ENCODE measurements at regions not wholly inside any gene's neighbourhood (a gene's known extent, or its start where the extent isn't known, plus 50 kb on each side); places are given as distances from the start of the nearest gene placed in this dataset.

DNA sequence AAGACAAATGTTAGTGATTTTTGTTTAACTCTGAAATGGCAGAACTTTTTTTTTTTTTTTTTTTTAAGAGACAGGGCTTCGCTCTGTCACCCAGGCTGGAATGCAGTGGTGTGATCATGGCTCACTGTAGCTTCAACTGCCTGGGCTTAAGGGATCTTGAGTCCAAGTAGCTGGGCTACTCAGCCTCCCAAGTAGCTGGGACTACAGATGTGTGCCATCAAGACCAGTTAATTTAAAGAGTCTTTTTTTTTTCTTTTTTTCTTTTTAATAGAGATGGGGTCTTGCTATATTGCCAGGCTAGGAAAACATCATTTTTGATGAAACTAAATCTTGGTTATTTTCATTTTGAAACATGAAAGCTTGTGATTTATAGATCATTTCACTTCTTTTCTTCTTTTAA lies 91.6 kb upstream of the PTCH1 start:
- no peaks in the 10 kb centered on the region for H3K36me3 ChIP-seq (ENCODE audit: control insufficient read depth, insufficient read depth, low read length)
- no peak for DNase-seq (ENCODE audit: low read depth)
- H3K27me3 ChIP-seq (ENCODE audit: control insufficient read depth, insufficient read depth, low read length): no peaks in the 10 kb centered on the region
- TF ChIP-seq, protein P1, sequence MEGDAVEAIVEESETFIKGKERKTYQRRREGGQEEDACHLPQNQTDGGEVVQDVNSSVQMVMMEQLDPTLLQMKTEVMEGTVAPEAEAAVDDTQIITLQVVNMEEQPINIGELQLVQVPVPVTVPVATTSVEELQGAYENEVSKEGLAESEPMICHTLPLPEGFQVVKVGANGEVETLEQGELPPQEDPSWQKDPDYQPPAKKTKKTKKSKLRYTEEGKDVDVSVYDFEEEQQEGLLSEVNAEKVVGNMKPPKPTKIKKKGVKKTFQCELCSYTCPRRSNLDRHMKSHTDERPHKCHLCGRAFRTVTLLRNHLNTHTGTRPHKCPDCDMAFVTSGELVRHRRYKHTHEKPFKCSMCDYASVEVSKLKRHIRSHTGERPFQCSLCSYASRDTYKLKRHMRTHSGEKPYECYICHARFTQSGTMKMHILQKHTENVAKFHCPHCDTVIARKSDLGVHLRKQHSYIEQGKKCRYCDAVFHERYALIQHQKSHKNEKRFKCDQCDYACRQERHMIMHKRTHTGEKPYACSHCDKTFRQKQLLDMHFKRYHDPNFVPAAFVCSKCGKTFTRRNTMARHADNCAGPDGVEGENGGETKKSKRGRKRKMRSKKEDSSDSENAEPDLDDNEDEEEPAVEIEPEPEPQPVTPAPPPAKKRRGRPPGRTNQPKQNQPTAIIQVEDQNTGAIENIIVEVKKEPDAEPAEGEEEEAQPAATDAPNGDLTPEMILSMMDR (IDR thresholded peaks at IDR 0.05; ENCODE audit: insufficient read depth, low read depth, low read length): no peak
- CTCF ChIA-PET: interaction anchor here (1.1 kb wide), 1 partner anchor 11 kb away, joined by 4 read pairs; no protein-coding TSS in a partner anchor
- no peak overlapping the region for H3K4me3 ChIP-seq (ENCODE audit: low read depth, low read length)
- POLR2A ChIA-PET: no interaction called here

DNA sequence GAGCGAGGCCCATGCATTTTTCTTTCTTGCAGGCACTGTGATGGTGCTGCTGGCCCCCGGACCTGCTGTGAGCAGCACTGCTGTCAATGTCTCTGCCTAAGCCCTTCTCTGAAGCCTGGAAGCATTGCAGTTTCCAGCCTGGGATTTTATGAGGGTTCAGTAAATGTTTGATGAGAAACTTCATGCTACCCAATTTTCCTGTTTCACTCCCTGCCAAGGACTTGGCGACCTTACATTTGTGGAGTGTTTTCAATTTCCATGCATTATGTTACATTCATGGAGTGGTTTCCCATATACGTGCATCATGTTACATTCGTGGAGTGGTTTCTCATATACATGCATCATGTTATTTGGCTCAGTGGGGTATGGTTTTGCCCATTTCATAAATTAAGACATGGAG lies 90.7 kb upstream of the PTCH1 start:
- H3K4me3 ChIP-seq (ENCODE audit: low read depth, low read length): no peak overlapping the region
- ChIA-PET CTCF (interaction anchor here (1.1 kb wide), 1 partner anchor 11 kb away, joined by 4 read pairs; no protein-coding TSS in a partner anchor), POLR2A (no interaction called here)
- TF ChIP-seq, protein P1 (IDR thresholded peaks at IDR 0.05; ENCODE audit: insufficient read depth, low read depth, low read length): no peak
- H3K36me3 ChIP-seq (ENCODE audit: control insufficient read depth, insufficient read depth, low read length): no peaks in the 10 kb centered on the region
- no peak for DNase-seq (ENCODE audit: low read depth)
- no peaks in the 10 kb centered on the region for H3K27me3 ChIP-seq (ENCODE audit: control insufficient read depth, insufficient read depth, low read length)

DNA sequence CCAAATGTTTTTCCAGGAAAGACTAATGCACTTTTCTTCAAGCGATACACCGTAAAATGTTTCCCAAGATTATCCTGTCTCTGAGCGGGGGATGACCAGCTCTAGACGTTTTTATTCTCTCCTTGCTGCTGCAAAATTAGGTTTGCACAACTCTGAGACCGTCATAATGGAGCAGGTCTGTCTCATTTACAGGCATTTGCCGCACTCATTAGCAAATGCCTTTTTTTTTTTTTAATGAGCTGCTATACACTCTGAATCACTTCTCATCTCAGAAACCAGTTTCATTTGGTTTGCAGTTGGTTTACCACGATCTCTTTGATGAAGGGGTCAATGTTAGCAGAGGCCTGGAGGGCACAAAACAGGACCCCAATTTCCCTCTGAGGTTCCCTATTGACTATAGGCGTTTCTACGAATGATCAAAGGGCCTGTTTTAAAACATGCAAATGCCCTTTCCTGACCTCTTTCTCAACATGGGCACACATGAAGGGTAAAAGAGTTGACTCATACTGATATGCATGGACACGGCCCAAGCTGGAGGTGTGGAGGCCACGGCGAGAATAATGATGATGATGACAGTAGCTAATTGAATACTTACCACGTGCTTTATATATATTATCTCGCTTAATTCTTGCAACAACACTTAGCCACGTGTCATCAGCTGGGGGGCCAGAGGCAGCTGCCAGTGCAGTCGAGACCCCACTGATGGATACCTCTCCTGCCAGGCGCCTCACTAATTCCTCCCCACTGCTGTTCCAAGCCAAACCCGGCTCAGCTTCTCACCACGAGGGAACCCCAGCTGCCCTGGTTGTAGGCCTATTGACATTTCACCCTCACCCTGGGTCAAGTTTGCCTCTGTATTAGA lies 89.9 kb upstream of the PTCH1 start:
- Histone ChIP-seq H3K36me3 (ENCODE audit: control insufficient read depth, insufficient read depth, low read length) (no peaks in the 10 kb centered on the region), H3K4me3 (ENCODE audit: low read depth, low read length) (no peak overlapping the region), H3K27me3 (ENCODE audit: control insufficient read depth, insufficient read depth, low read length) (no peaks in the 10 kb centered on the region)
- DNase-seq (ENCODE audit: low read depth): no peak
- TF ChIP-seq, protein P1 (IDR thresholded peaks at IDR 0.05; ENCODE audit: insufficient read depth, low read depth, low read length): no peak
- ChIA-PET POLR2A (no interaction called here), CTCF (interaction anchor here (0.7 kb wide), 1 partner anchor 175 kb away, joined by 5 read pairs; no protein-coding TSS in a partner anchor)

DNA sequence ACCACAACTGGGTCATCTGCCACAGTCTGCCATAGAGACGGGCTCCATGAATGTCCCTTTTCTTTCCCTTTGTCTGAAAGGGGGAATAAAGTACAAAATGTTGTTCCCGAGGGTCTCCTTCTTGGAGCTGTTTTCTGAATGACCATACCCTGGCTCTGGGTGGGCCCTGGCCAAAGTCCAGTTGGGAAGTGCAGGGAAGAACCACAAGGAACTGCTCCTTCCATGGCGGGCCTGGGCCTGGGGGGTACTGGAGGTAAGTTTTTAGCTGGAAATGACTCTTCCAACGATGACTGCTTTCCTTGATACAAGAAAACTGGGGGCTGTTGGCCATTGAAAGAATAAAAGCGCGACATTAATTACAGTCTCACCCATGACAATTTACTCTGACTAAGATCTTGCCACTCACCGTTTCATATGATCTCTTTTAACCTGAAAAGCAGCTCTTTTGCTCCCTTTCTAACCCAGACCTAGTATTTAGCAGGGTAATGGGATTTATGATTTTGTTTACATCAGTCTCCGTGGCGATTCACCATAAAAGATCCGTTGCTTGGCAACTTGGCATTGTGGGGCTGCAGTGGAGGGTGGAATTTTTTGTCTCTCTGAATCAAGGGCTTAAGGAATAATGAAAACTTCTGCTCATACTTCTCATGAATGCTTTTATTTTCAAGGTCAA lies 89.2 kb upstream of the PTCH1 start:
- TF ChIP-seq, protein P1 (IDR thresholded peaks at IDR 0.05; ENCODE audit: insufficient read depth, low read depth, low read length): no peak
- H3K27me3 ChIP-seq (ENCODE audit: control insufficient read depth, insufficient read depth, low read length): no peaks in the 10 kb centered on the region
- CTCF ChIA-PET: interaction anchor here (0.7 kb wide), 1 partner anchor 176 kb away, joined by 5 read pairs; no protein-coding TSS in a partner anchor
- H3K36me3 ChIP-seq (ENCODE audit: control insufficient read depth, insufficient read depth, low read length): no peaks in the 10 kb centered on the region
- DNase-seq (ENCODE audit: low read depth): no peak
- H3K4me3 ChIP-seq (ENCODE audit: low read depth, low read length): no peak overlapping the region
- POLR2A ChIA-PET: no interaction called here

DNA sequence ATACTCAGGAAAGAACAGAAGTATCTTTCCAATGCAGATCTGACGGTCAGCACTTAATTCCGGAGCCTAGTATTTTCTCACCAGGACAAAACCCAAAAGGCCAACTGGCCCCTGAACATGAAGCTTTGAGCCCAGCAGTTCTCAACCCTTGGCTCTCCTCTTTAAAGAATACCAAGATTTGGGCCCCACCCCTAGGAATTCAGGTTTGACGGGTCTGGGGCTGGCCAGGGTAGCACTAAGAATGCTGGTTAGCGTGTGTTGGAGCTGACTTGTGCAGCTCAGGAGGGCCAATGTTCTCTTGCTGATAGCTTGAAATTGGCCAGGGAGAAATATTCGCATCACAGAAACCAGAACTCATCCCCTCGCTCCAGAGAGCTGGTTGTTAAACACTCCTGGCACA lies 88.3 kb upstream of the PTCH1 start:
- POLR2A ChIA-PET: no interaction called here
- CTCF ChIA-PET: no interaction called here
- H3K36me3 ChIP-seq (ENCODE audit: control insufficient read depth, insufficient read depth, low read length): no peaks in the 10 kb centered on the region

More for the DNA sequence above, 88.3 kb upstream of the PTCH1 start:
- DNase-seq (ENCODE audit: low read depth): no peak
- TF ChIP-seq, protein P1 (IDR thresholded peaks at IDR 0.05; ENCODE audit: insufficient read depth, low read depth, low read length): no peak
- no peaks in the 10 kb centered on the region for H3K27me3 ChIP-seq (ENCODE audit: control insufficient read depth, insufficient read depth, low read length)
- no peak overlapping the region for H3K4me3 ChIP-seq (ENCODE audit: low read depth, low read length)

Measured in BJ (cell line).